Putamen (tissue), 1 donor: ENCODE measurements at regions not wholly inside any gene's neighbourhood (a gene's known extent, or its start where the extent isn't known, plus 50 kb on each side); places are given as distances from the start of the nearest gene placed in this dataset.

Source experiments
- DNase-seq: peaks from one replicate; pipeline ENCODE4 v3.0.0-alpha.2; 2016; ENCODE audit warnings: low spot score

- no peak for DNase-seq
These were observed 61.8 kb upstream of the SFRP2 start for GRCh38 chr4:153850533-153851280.

DNA sequence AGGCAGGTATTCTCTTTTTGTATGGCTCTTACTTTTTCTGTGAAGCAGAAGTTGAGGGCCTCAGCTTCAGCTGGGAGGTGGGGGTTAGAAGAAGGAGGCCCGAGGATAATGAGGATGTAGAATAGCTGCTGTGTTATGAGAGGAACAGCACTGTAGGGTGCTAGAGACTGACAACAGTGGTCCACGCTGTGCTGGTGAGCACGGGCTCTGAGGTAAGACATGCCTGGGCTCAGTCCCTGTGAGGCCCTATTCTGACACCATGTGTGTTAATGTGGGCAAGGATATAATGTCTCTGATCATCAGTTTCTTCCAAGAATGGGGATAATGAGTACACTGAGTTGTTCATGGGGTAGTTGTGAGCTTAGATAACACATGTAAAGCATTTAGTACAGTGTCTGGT lies 55.3 kb upstream of the SFRP2 start:
- no peak for DNase-seq
